HepG2 (cell line): ENCODE measurements at regions not wholly inside any gene's neighbourhood (a gene's known extent, or its start where the extent isn't known, plus 50 kb on each side); places are given as distances from the start of the nearest gene placed in this dataset.

ENCODE experiments used
- ATAC-seq: fragments of 200-7000 bp; cut with Tn5 transposase; 3 replicates; pipeline ENCODE4 v1.9.1; 2020; ENCODE audit warnings: mild to moderate bottlenecking, moderate library complexity
- BruUV-seq: library from RNA; stranded (reverse); fragments of 400-500 nt; replicated peaks from 2 replicates; lab custom pipeline; 2021; lab: Mats Ljungman, UMichigan
- CTCF ChIA-PET: fragments of 300-600 bp; formaldehyde crosslinking; extraction: SDS; loops from one replicate; lab custom pipeline; 2021; ENCODE audit warnings: low total read pairs, inconsistent platforms, low intra/inter-chr PET ratio; lab: Yijun Ruan, JAX
- POLR2A ChIA-PET: fragments of 350-600 bp; sonication (Branson Sonifier 250); formaldehyde crosslinking; loops from one replicate; lab custom pipeline; 2020; ENCODE audit warnings: antibody characterized with exemption, inconsistent platforms; lab: Yijun Ruan, JAX
- DNase-seq: peaks from one replicate; pipeline ENCODE4 v3.0.0-alpha.2; 2015; ENCODE audit warnings: low spot score
- FAIRE-seq: peaks from 3 replicates; lab custom pipeline; 2011; peaks lifted over from hg19 to GRCh38; lab: Jason Lieb, UNC
- H2AFZ ChIP-seq: one replicate; pipeline ENCODE4 v1.6.1; 2011; ENCODE audit warnings: low read length, inconsistent platforms
- H3K27ac ChIP-seq: fragments of 300-600 bp; 3 replicates; pipeline ENCODE4 v1.8.0; 2011; ENCODE audit warnings: mixed run types, mild to moderate bottlenecking, mixed read lengths, low read length, inconsistent platforms; ENCODE audit not compliant: insufficient read depth; ENCODE audit errors: extremely low read length
- H3K27me3 ChIP-seq, 2 experiments: fragments of 200-600 bp in 1 of 2; 2 replicates in 1 of 2; 3 replicates in 1 of 2; pipeline versions ENCODE4 v1.6.0 to v1.8.0; 2011; ENCODE audit warnings: low read length in 2 of 2, mild to moderate bottlenecking in 2 of 2, moderate library complexity in 2 of 2, inconsistent platforms in 1 of 2; ENCODE audit not compliant: insufficient read depth in 2 of 2, control insufficient read depth in 1 of 2
- H3K36me3 ChIP-seq, 2 experiments: fragments of 200-600 bp in 1 of 2; replicated peaks in 1 of 2; 2 replicates in 1 of 2; 3 replicates in 1 of 2; pipeline versions ENCODE4 v1.5.1 to v1.8.0; 2011; ENCODE audit warnings: low read length in 2 of 2, inconsistent platforms in 1 of 2; ENCODE audit not compliant: insufficient read depth in 2 of 2, control insufficient read depth in 1 of 2
- H3K4me1 ChIP-seq: 2 replicates; pipeline ENCODE4 v1.5.1; 2012; ENCODE audit warnings: low read length, inconsistent platforms; ENCODE audit not compliant: insufficient read depth
- H3K4me2 ChIP-seq: 2 replicates; pipeline ENCODE4 v1.6.0; 2011; ENCODE audit warnings: low read depth, low read length, inconsistent platforms
- H3K4me3 ChIP-seq, 3 experiments: fragments of 200-600 bp in 1 of 3; sonication (generic), shearing (Covaris generic) in 1 of 3; replicated peaks in 1 of 3; 2 replicates each; pipeline ENCODE4 v1.5.1; 2011 to 2016; ENCODE audit warnings: low read length in 3 of 3, inconsistent platforms in 2 of 3, low read depth in 2 of 3, mild to moderate bottlenecking in 2 of 3, control low read depth in 1 of 3, mixed read lengths in 1 of 3; ENCODE audit not compliant: insufficient read depth in 1 of 3
- H3K79me2 ChIP-seq: one replicate; pipeline ENCODE4 v1.6.1; 2011; ENCODE audit warnings: low read length, inconsistent platforms; ENCODE audit not compliant: insufficient read depth
- H3K9ac ChIP-seq: 2 replicates; pipeline ENCODE4 v1.6.0; 2011; ENCODE audit warnings: mild to moderate bottlenecking, low read depth, low read length, inconsistent platforms; ENCODE audit not compliant: insufficient read depth
- H3K9me3 ChIP-seq: 2 replicates; pipeline ENCODE4 v1.5.1; 2012; ENCODE audit warnings: mild to moderate bottlenecking, low read length
- H4K20me1 ChIP-seq: 2 replicates; pipeline ENCODE4 v1.6.0; 2011; ENCODE audit warnings: inconsistent platforms, mild to moderate bottlenecking, low read length, moderate library complexity; ENCODE audit not compliant: insufficient read depth
- ATF4 ChIP-seq, 2 experiments: fragments of 450-650 bp in 1 of 2; sonication (generic) in 1 of 2; formaldehyde crosslinking; IDR thresholded peaks; 2 replicates each; pipeline versions ENCODE4 v1.5.0 to v1.8.0; 2020 to 2022; ENCODE audit warnings: mild to moderate bottlenecking in 1 of 2, missing genetic modification reagents in 1 of 2
- EEA1 ChIP-seq: sonication (generic); formaldehyde crosslinking; IDR thresholded peaks from 2 replicates; pipeline ENCODE4 v1.5.1; 2020; ENCODE audit warnings: mild to moderate bottlenecking, missing genetic modification reagents, borderline replicate concordance
- HNF4G ChIP-seq, 2 experiments: sonication (generic) in 1 of 2; formaldehyde crosslinking in 1 of 2; IDR thresholded peaks; 2 replicates each; pipeline versions ENCODE4 v1.4.0 to v1.6.1; 2011 to 2020; ENCODE audit warnings: borderline replicate concordance in 2 of 2, low read depth in 2 of 2, mild to moderate bottlenecking in 2 of 2, low read length in 1 of 2, missing genetic modification reagents in 1 of 2, moderate library complexity in 1 of 2
- IRF9 ChIP-seq: sonication (generic); formaldehyde crosslinking; IDR thresholded peaks from 2 replicates; pipeline ENCODE4 v1.8.0; 2022; ENCODE audit warnings: missing genetic modification reagents, mild to moderate bottlenecking, borderline replicate concordance
- JDP2 ChIP-seq: sonication (generic); formaldehyde crosslinking; IDR thresholded peaks from 2 replicates; pipeline ENCODE4 v1.8.1; 2022; ENCODE audit warnings: missing genetic modification reagents, borderline replicate concordance
- POLR2A ChIP-seq, 2 experiments: IDR thresholded peaks; 2 replicates each; pipeline ENCODE4 v1.6.1; 2011; ENCODE audit warnings: low read depth in 2 of 2, low read length in 2 of 2, mild to moderate bottlenecking in 1 of 2, moderate library complexity in 1 of 2; ENCODE audit not compliant: insufficient read depth in 1 of 2
- RARA ChIP-seq: IDR thresholded peaks from 2 replicates; pipeline ENCODE4 v1.6.1; 2016; ENCODE audit warnings: missing genetic modification reagents, missing compliant biosample characterization
- TCF7 ChIP-seq: sonication (generic); IDR thresholded peaks from 2 replicates; pipeline ENCODE4 v1.6.1; 2016; ENCODE audit warnings: antibody characterized with exemption, low read depth
- TFE3 ChIP-seq: IDR thresholded peaks from 2 replicates; pipeline ENCODE4 v1.6.1; 2016
- WIZ ChIP-seq: sonication (generic); formaldehyde crosslinking; IDR thresholded peaks from 2 replicates; pipeline ENCODE4 v1.5.1; 2020; ENCODE audit warnings: mild to moderate bottlenecking, missing genetic modification reagents
- ZBTB26 ChIP-seq: IDR thresholded peaks from 2 replicates; pipeline ENCODE4 v1.6.1; 2016; ENCODE audit warnings: missing compliant biosample characterization, missing genetic modification reagents, borderline replicate concordance
- ZNF335 ChIP-seq: sonication (generic); formaldehyde crosslinking; IDR thresholded peaks from 2 replicates; pipeline ENCODE4 v1.4.0; 2020; ENCODE audit warnings: missing genetic modification reagents
- ZNF343 ChIP-seq: sonication (generic); formaldehyde crosslinking; IDR thresholded peaks from 2 replicates; pipeline ENCODE4 v1.4.0; 2020; ENCODE audit warnings: mild to moderate bottlenecking, missing genetic modification reagents
- ZNF616 ChIP-seq: sonication (generic); formaldehyde crosslinking; IDR thresholded peaks from 2 replicates; pipeline ENCODE4 v1.5.0; 2020; ENCODE audit warnings: low read depth, mild to moderate bottlenecking, missing genetic modification reagents
- WGBS: methylation state at CpG from one replicate; pipeline ENCODE4 v1.1.6; 2017; ENCODE audit warnings: low lambda C conversion rate; 5-methylcytosine and 5-hydroxymethylcytosine counted together
- in situ Hi-C: cut with HindIII; loops from 2 replicates; pipeline ENCODE4 v1.10.0; 2017; ENCODE audit warnings: low pct_unique_long_range_greater_than_20kb; ENCODE audit not compliant: extremely low pct_ligation_motif_present
- intact Hi-C: fragments of 100-400 bp; cut with micrococcal nuclease; formaldehyde crosslinking; loops from one replicate; pipeline ENCODE4 v1.10.0; 2022; ENCODE audit not compliant: unreplicated experiment
- TF ChIP-seq, protein P1 (sequence below): fragments of 450-650 bp; IDR thresholded peaks from 2 replicates; pipeline ENCODE4 v1.6.1; 2017; ENCODE audit warnings: mild to moderate bottlenecking
- TF ChIP-seq, protein P2 (sequence below): sonication (generic); formaldehyde crosslinking; IDR thresholded peaks from 2 replicates; pipeline ENCODE4 v1.9.0; 2021; ENCODE audit warnings: missing genetic modification reagents, borderline replicate concordance

DNA sequence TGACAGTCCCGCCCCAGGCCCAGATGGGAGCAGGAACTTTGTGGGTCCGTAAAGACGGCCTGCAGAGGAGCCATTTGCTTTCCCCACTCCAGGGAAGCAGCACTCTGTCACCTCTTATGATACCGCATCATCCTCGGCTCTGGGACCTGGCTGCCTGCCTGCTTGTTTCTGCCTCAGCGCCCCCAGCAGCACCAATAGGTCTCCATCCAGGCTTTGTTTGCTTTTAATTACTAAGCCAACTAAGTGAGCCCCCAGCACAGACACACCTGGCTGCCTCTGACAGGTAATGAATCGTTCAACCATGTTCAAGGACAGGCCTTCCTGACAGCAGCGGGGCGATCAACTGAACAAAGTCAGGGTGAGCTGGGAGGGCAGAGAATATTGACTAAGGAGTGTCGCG lies 141.4 kb downstream of the C5orf15 start:
- Histone ChIP-seq H3K4me1 (peaks cover 9% of the 10 kb centered on the region), H3K36me3 (no peaks in the 10 kb centered on the region), H3K27me3 (peaks cover 0 to 6% of the 10 kb centered on the region in 2 experiments; a peak in 2 of 5 replicates), H3K9me3 (no peaks in the 10 kb centered on the region), H2AFZ (no peak overlapping the region), H4K20me1 (no peaks in the 10 kb centered on the region), H3K4me3 (no peak overlapping the region), H3K4me2 (no peak overlapping the region)
- WGBS: 48% methylated on average over 5 of the region's 11 CpGs
- intact Hi-C loops: no loop called here
- CTCF ChIA-PET: no interaction called here
- BruUV-seq: no TSS peak
- no peak for FAIRE-seq
- no peak for DNase-seq
- ATAC-seq: no peak
- TF ChIP-seq POLR2A (IDR thresholded peaks at IDR 0.05; ENCODE audit: insufficient read depth in 1 of 2, low read depth in 2 of 2, low read length in 2 of 2) (no peak), ZNF335 (CRISPR knock-in tag) (no peak), TCF7 (no peak), WIZ (CRISPR knock-in tag) (no peak), HNF4G (IDR thresholded peaks at IDR 0.05; ENCODE audit: borderline replicate concordance, low read depth, low read length) (no peak), HNF4G (CRISPR knock-in tag; IDR thresholded peaks at IDR 0.05; ENCODE audit: borderline replicate concordance, low read depth) (no peak), ZNF616 (no peak), RARA (CRISPR knock-in tag) (no peak), ATF4 (CRISPR knock-in tag; IDR thresholded peaks at IDR 0.05) (no peak), TFE3 (CRISPR knock-in tag) (no peak), EEA1 (no peak), JDP2 (CRISPR knock-in tag) (no peak), IRF9 (CRISPR knock-in tag) (no peak), ZNF343 (no peak), ZBTB26 (CRISPR knock-in tag) (no peak)
- TF ChIP-seq, protein P1, sequence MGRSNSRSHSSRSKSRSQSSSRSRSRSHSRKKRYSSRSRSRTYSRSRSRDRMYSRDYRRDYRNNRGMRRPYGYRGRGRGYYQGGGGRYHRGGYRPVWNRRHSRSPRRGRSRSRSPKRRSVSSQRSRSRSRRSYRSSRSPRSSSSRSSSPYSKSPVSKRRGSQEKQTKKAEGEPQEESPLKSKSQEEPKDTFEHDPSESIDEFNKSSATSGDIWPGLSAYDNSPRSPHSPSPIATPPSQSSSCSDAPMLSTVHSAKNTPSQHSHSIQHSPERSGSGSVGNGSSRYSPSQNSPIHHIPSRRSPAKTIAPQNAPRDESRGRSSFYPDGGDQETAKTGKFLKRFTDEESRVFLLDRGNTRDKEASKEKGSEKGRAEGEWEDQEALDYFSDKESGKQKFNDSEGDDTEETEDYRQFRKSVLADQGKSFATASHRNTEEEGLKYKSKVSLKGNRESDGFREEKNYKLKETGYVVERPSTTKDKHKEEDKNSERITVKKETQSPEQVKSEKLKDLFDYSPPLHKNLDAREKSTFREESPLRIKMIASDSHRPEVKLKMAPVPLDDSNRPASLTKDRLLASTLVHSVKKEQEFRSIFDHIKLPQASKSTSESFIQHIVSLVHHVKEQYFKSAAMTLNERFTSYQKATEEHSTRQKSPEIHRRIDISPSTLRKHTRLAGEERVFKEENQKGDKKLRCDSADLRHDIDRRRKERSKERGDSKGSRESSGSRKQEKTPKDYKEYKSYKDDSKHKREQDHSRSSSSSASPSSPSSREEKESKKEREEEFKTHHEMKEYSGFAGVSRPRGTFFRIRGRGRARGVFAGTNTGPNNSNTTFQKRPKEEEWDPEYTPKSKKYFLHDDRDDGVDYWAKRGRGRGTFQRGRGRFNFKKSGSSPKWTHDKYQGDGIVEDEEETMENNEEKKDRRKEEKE: no peak
- TF ChIP-seq, protein P2, sequence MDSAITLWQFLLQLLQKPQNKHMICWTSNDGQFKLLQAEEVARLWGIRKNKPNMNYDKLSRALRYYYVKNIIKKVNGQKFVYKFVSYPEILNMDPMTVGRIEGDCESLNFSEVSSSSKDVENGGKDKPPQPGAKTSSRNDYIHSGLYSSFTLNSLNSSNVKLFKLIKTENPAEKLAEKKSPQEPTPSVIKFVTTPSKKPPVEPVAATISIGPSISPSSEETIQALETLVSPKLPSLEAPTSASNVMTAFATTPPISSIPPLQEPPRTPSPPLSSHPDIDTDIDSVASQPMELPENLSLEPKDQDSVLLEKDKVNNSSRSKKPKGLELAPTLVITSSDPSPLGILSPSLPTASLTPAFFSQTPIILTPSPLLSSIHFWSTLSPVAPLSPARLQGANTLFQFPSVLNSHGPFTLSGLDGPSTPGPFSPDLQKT (CRISPR knock-in tag): no peak
- TF ChIP-seq, all 625 proteins: peak for 0
- no peaks in the 10 kb centered on the region for H3K79me2 ChIP-seq
- POLR2A ChIA-PET: no interaction called here
- no peak overlapping the region for H3K27ac ChIP-seq
- in situ Hi-C loops: no loop called here
- no peak overlapping the region for H3K9ac ChIP-seq
